Panc1 (cell line): ENCODE measurements at regions not wholly inside any gene's neighbourhood (a gene's known extent, or its start where the extent isn't known, plus 50 kb on each side); places are given as distances from the start of the nearest gene placed in this dataset.
"Not testable (repeated sequence)": the region's sequence is repeated elsewhere in the genome, so short reads cannot be mapped to it uniquely, and the experiment has no call there.

Source experiments
- POLR2AphosphoS5 ChIP-seq: IDR thresholded peaks from 2 replicates; pipeline ENCODE4 v1.6.1; 2012; ENCODE audit warnings: mild to moderate bottlenecking, low read depth, low read length, moderate library complexity
- TCF7L2 ChIP-seq: IDR thresholded peaks from 2 replicates; pipeline ENCODE4 v1.6.1; 2011; ENCODE audit warnings: mild to moderate bottlenecking, low read depth, low read length, inconsistent platforms
- TF ChIP-seq, protein P1 (sequence below): fragments of 450-650 bp; IDR thresholded peaks from 2 replicates; pipeline ENCODE4 v1.5.1; 2017; ENCODE audit warnings: mild to moderate bottlenecking

- TF ChIP-seq, protein P1, sequence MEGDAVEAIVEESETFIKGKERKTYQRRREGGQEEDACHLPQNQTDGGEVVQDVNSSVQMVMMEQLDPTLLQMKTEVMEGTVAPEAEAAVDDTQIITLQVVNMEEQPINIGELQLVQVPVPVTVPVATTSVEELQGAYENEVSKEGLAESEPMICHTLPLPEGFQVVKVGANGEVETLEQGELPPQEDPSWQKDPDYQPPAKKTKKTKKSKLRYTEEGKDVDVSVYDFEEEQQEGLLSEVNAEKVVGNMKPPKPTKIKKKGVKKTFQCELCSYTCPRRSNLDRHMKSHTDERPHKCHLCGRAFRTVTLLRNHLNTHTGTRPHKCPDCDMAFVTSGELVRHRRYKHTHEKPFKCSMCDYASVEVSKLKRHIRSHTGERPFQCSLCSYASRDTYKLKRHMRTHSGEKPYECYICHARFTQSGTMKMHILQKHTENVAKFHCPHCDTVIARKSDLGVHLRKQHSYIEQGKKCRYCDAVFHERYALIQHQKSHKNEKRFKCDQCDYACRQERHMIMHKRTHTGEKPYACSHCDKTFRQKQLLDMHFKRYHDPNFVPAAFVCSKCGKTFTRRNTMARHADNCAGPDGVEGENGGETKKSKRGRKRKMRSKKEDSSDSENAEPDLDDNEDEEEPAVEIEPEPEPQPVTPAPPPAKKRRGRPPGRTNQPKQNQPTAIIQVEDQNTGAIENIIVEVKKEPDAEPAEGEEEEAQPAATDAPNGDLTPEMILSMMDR, result not testable (repeated sequence)
- not testable (repeated sequence) for TF ChIP-seq POLR2AphosphoS5, TCF7L2
Observed at GRCh38 chr1:38479662-38480061, 379.9 kb downstream of the RRAGC start.
